PC-3 (cell line): ENCODE measurements at regions not wholly inside any gene's neighbourhood (a gene's known extent, or its start where the extent isn't known, plus 50 kb on each side); places are given as distances from the start of the nearest gene placed in this dataset.

Experiments
- ATAC-seq: fragments of 200-7000 bp; cut with Tn5 transposase; 2 replicates; pipeline ENCODE4 v1.9.1; 2020; ENCODE audit warnings: mild to moderate bottlenecking, moderate library complexity
- BruUV-seq: library from RNA; stranded (reverse); fragments of 400-500 nt; replicated peaks from 2 replicates; lab custom pipeline; 2021; lab: Mats Ljungman, UMichigan
- CTCF ChIA-PET: fragments of 300-600 bp; sonication (Branson Sonifier 250); formaldehyde crosslinking; loops from one replicate; lab custom pipeline; 2022; ENCODE audit warnings: antibody characterized with exemption; lab: Charles Lee
- POLR2A ChIA-PET: fragments of 300-600 bp; sonication (Branson Sonifier 250); formaldehyde crosslinking; loops from one replicate; lab custom pipeline; 2022; ENCODE audit warnings: antibody characterized with exemption; ENCODE audit not compliant: unreplicated experiment; lab: Charles Lee
- DNase-seq: peaks from one replicate; pipeline ENCODE4 v3.0.0-alpha.2; 2015
- H2AFZ ChIP-seq: fragments of 300-600 bp; sonication (generic); 2 replicates; pipeline ENCODE4 v1.6.0; 2016; ENCODE audit warnings: antibody characterized with exemption, low read length
- H3F3A ChIP-seq: fragments of 300-600 bp; sonication (generic); one replicate; pipeline ENCODE4 v1.6.0; 2017; ENCODE audit warnings: antibody characterized with exemption, low read length, control low read depth, mild to moderate bottlenecking; ENCODE audit not compliant: unreplicated experiment
- H3K27ac ChIP-seq: fragments of 300-600 bp; sonication (generic); 2 replicates; pipeline ENCODE4 v1.5.1; 2016; ENCODE audit warnings: mild to moderate bottlenecking, low read length
- H3K27me3 ChIP-seq: fragments of 300-600 bp; sonication (generic); 2 replicates; pipeline ENCODE4 v1.6.1; 2016; ENCODE audit warnings: low read length, mixed read lengths
- H3K36me3 ChIP-seq: fragments of 300-600 bp; sonication (generic); 2 replicates; pipeline ENCODE4 v1.6.1; 2016; ENCODE audit warnings: low read depth, mixed run types, low read length, mixed read lengths
- H3K4me1 ChIP-seq: fragments of 300-600 bp; sonication (generic); 2 replicates; pipeline ENCODE4 v1.5.1; 2016; ENCODE audit warnings: low read length; ENCODE audit not compliant: insufficient read depth
- H3K4me2 ChIP-seq: fragments of 300-600 bp; sonication (generic); 2 replicates; pipeline ENCODE4 v1.6.0; 2016; ENCODE audit warnings: low read length
- H3K4me3 ChIP-seq: fragments of 300-600 bp; sonication (generic); 2 replicates; pipeline ENCODE4 v1.5.1; 2016; ENCODE audit warnings: mild to moderate bottlenecking, low read length, mixed read lengths
- H3K79me2 ChIP-seq: fragments of 300-600 bp; sonication (generic); 2 replicates; pipeline ENCODE4 v1.6.1; 2017; ENCODE audit warnings: low read length, mixed read lengths
- H3K9ac ChIP-seq: fragments of 300-600 bp; sonication (generic); 2 replicates; pipeline ENCODE4 v1.6.0; 2016; ENCODE audit warnings: mild to moderate bottlenecking, low read length
- H3K9me2 ChIP-seq: fragments of 300-600 bp; sonication (generic); replicated peaks from 2 replicates; pipeline ENCODE4 v1.6.1; 2016; ENCODE audit warnings: mixed run types, low read length, mixed read lengths
- H3K9me3 ChIP-seq: fragments of 300-600 bp; sonication (generic); 2 replicates; pipeline ENCODE4 v1.6.1; 2016; ENCODE audit warnings: low read length, mixed read lengths
- H4K20me1 ChIP-seq: fragments of 300-600 bp; sonication (generic); 2 replicates; pipeline ENCODE4 v1.6.1; 2016; ENCODE audit warnings: low read length, mixed read lengths
- EZH2 ChIP-seq: fragments of 300-600 bp; sonication (generic); IDR thresholded peaks from one replicate; pipeline ENCODE4 v1.6.1; 2017; ENCODE audit warnings: antibody characterized with exemption, mild to moderate bottlenecking, low read length; ENCODE audit not compliant: unreplicated experiment
- EZH2phosphoT487 ChIP-seq: fragments of 300-600 bp; sonication (generic); IDR thresholded peaks from 2 replicates; pipeline ENCODE4 v1.6.1; 2018; ENCODE audit warnings: mild to moderate bottlenecking, antibody characterized with exemption, low read length, borderline replicate concordance
- intact Hi-C: fragments of 100-400 bp; cut with micrococcal nuclease; formaldehyde crosslinking; loops from 2 replicates; pipeline ENCODE4 v1.9.0; 2023
- TF ChIP-seq, protein P1 (sequence below): fragments of 300-600 bp; sonication (generic); conservative IDR thresholded peaks from 2 replicates; pipeline ENCODE4 v1.5.1; 2017; ENCODE audit warnings: antibody characterized with exemption, low read depth, mild to moderate bottlenecking, low read length

GRCh38 chr2:78290581-78291214 is 734.8 kb upstream of the REG3G start:
- no peak for DNase-seq
- BruUV-seq, result no TSS peak
- Histone ChIP-seq H3K9me3 (no peaks in the 10 kb centered on the region), H3K9me2 (no peaks in the 10 kb centered on the region), H3K79me2 (no peaks in the 10 kb centered on the region), H3K9ac (no peak overlapping the region), H2AFZ (no peak overlapping the region), H3K27me3 (no peaks in the 10 kb centered on the region), H3F3A (no peaks in the 10 kb centered on the region), H3K4me3 (no peak overlapping the region), H4K20me1 (no peaks in the 10 kb centered on the region), H3K4me1 (no peaks in the 10 kb centered on the region), H3K36me3 (no peaks in the 10 kb centered on the region), H3K4me2 (no peak overlapping the region), H3K27ac (no peak overlapping the region)
- no peak for ATAC-seq
- ChIA-PET CTCF (no interaction called here), POLR2A (no interaction called here)
- intact Hi-C loops, result no loop called here
- TF ChIP-seq EZH2phosphoT487, result no peak
- TF ChIP-seq, protein P1, sequence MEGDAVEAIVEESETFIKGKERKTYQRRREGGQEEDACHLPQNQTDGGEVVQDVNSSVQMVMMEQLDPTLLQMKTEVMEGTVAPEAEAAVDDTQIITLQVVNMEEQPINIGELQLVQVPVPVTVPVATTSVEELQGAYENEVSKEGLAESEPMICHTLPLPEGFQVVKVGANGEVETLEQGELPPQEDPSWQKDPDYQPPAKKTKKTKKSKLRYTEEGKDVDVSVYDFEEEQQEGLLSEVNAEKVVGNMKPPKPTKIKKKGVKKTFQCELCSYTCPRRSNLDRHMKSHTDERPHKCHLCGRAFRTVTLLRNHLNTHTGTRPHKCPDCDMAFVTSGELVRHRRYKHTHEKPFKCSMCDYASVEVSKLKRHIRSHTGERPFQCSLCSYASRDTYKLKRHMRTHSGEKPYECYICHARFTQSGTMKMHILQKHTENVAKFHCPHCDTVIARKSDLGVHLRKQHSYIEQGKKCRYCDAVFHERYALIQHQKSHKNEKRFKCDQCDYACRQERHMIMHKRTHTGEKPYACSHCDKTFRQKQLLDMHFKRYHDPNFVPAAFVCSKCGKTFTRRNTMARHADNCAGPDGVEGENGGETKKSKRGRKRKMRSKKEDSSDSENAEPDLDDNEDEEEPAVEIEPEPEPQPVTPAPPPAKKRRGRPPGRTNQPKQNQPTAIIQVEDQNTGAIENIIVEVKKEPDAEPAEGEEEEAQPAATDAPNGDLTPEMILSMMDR, result no peak
- TF ChIP-seq EZH2, result no peak

DNA sequence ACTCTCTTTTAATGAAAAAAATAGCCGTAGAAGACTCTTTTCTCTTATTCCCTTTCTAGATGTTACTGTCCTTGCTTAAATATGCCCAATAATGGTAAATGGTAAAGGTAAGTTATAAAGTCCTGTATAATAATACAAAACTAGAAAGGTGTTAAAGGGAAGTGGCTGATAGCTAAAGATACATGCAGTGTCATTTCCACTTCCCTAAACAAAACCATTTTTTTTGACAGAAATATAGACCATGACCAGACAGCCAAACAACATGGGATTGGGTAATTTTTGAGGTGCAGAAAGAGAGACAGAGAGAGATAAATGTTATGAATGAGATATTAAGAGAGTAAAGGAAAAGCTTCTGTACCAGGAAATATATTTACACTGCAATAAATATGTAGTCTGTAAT is 731.7 kb upstream of the REG3G start:
- Histone ChIP-seq H3K4me3 (no peak overlapping the region), H3F3A (no peaks in the 10 kb centered on the region), H3K9ac (no peak overlapping the region), H3K4me2 (no peak overlapping the region), H3K27ac (no peak overlapping the region), H3K27me3 (no peaks in the 10 kb centered on the region), H3K9me2 (no peaks in the 10 kb centered on the region), H3K4me1 (no peaks in the 10 kb centered on the region), H3K9me3 (no peaks in the 10 kb centered on the region), H3K36me3 (no peaks in the 10 kb centered on the region), H4K20me1 (no peaks in the 10 kb centered on the region), H3K79me2 (no peaks in the 10 kb centered on the region), H2AFZ (no peak overlapping the region)
- ATAC-seq (no peak), DNase-seq (no peak)
- intact Hi-C loops, result no loop called here
- CTCF ChIA-PET, result no interaction called here
- TF ChIP-seq EZH2phosphoT487 (no peak), EZH2 (no peak)
- TF ChIP-seq, protein P1, result no peak
- no TSS peak for BruUV-seq
- POLR2A ChIA-PET, result no interaction called here

- ChIA-PET CTCF (no interaction called here), POLR2A (no interaction called here)
- BruUV-seq, result no TSS peak
- intact Hi-C loops, result no loop called here
- H2AFZ ChIP-seq, result no peak overlapping the region
- H3K27ac ChIP-seq, result no peak overlapping the region
- H3K27me3 ChIP-seq, result no peaks in the 10 kb centered on the region
- no peaks in the 10 kb centered on the region for H3K9me3 ChIP-seq
- H3K4me2 ChIP-seq, result no peak overlapping the region
- no peak overlapping the region for H3K9ac ChIP-seq
- no peaks in the 10 kb centered on the region for H3K79me2 ChIP-seq
- ATAC-seq (no peak), DNase-seq (no peak)
- no peaks in the 10 kb centered on the region for H4K20me1 ChIP-seq
- no peak overlapping the region for H3K4me3 ChIP-seq
- no peak for TF ChIP-seq EZH2
- no peak for TF ChIP-seq EZH2phosphoT487
- TF ChIP-seq, protein P1, result no peak
- H3K4me1 ChIP-seq, result no peaks in the 10 kb centered on the region
- no peaks in the 10 kb centered on the region for H3K9me2 ChIP-seq
- H3K36me3 ChIP-seq, result no peaks in the 10 kb centered on the region
- H3F3A ChIP-seq, result no peaks in the 10 kb centered on the region
Observed at GRCh38 chr2:78301166-78301789, 724.2 kb upstream of the REG3G start.
